Spleen (tissue), 11 donors: ENCODE measurements at regions not wholly inside any gene's neighbourhood (a gene's known extent, or its start where the extent isn't known, plus 50 kb on each side); places are given as distances from the start of the nearest gene placed in this dataset.
"Not testable (repeated sequence)": the region's sequence is repeated elsewhere in the genome, so short reads cannot be mapped to it uniquely, and the experiment has no call there.

ENCODE experiments used
- DNase-seq: peaks from one replicate; pipeline ENCODE4 v3.0.0-alpha.2; 2020
- H3K27ac ChIP-seq, 8 donors: fragments of 200-600 bp; sonication (generic) in 7 of 8; 1 replicate in 4 of 8; 2 replicates in 4 of 8; pipeline versions ENCODE4 v1.5.0 to v1.8.0; 2016 to 2021; ENCODE audit warnings: inconsistent platforms in 4 of 8, mild to moderate bottlenecking in 4 of 8, moderate library complexity in 1 of 8
- H3K27me3 ChIP-seq, 7 donors: fragments of 200-600 bp; sonication (generic) in 6 of 7; replicated peaks in 1 of 7; 1 replicate in 4 of 7; 2 replicates in 3 of 7; pipeline versions ENCODE4 v1.5.0 to v1.8.0; 2016 to 2021; ENCODE audit warnings: inconsistent platforms in 3 of 7, mild to moderate bottlenecking in 1 of 7
- H3K36me3 ChIP-seq, 6 donors: fragments of 200-600 bp; sonication (generic) in 5 of 6; 1 replicate in 4 of 6; 2 replicates in 2 of 6; pipeline versions ENCODE4 v1.5.0 to v1.8.0; 2016 to 2021; ENCODE audit warnings: inconsistent platforms in 2 of 6
- H3K4me1 ChIP-seq, 6 donors: fragments of 200-600 bp; sonication (generic) in 5 of 6; 1 replicate in 3 of 6; 2 replicates in 3 of 6; pipeline versions ENCODE4 v1.5.0 to v1.8.0; 2016 to 2021; ENCODE audit warnings: inconsistent platforms in 3 of 6
- H3K4me3 ChIP-seq, 8 donors: fragments of 200-600 bp; sonication (generic) in 7 of 8; 1 replicate in 4 of 8; 2 replicates in 4 of 8; pipeline versions ENCODE4 v1.5.0 to v1.8.0; 2016 to 2021; ENCODE audit warnings: inconsistent platforms in 4 of 8, mild to moderate bottlenecking in 4 of 8, moderate library complexity in 2 of 8
- H3K9me3 ChIP-seq, 8 donors: fragments of 200-600 bp; sonication (generic) in 7 of 8; 1 replicate in 4 of 8; 2 replicates in 4 of 8; pipeline versions ENCODE4 v1.5.0 to v1.8.0; 2016 to 2021; ENCODE audit warnings: inconsistent platforms in 4 of 8
- CTCF ChIP-seq, 11 experiments: fragments of 200-600 bp in 7 of 11; fragments of 450-650 bp in 4 of 11; sonication (generic) in 4 of 11; IDR thresholded peaks in 8 of 11; conservative IDR thresholded peaks in 3 of 11; 1 replicate in 7 of 11; 2 replicates in 4 of 11; pipeline versions ENCODE4 v1.4.0 to v1.8.0; 2016 to 2021; ENCODE audit warnings: antibody characterized with exemption in 11 of 11, inconsistent platforms in 4 of 11, mild to moderate bottlenecking in 1 of 11
- POLR2A ChIP-seq, 3 donors: fragments of 450-650 bp; IDR thresholded peaks; one replicate each; pipeline ENCODE4 v1.5.1; 2017; ENCODE audit warnings: antibody characterized with exemption in 3 of 3, mild to moderate bottlenecking in 1 of 3
- POLR2AphosphoS5 ChIP-seq, 3 donors: sonication (generic); formaldehyde crosslinking; IDR thresholded peaks; one replicate each; pipeline ENCODE4 v1.5.1; 2017; ENCODE audit warnings: antibody characterized with exemption in 3 of 3
- WGBS, 5 donors: extraction: QIAGEN DNeasy Blood & Tissue Kit in 3 of 5; methylation state at CpG; one replicate each; pipeline versions ENCODE4 v1.1.5 to v1.1.7; 2013 to 2018; 5-methylcytosine and 5-hydroxymethylcytosine counted together
- intact Hi-C: fragments of 100-400 bp; cut with DNase I; formaldehyde crosslinking; loops from one replicate; pipeline ENCODE4 v1.15.0; 2023; ENCODE audit warnings: low total_unique reads
- donor health status: healthy with polysubstance abuse.
- donor health status: DM: no; HTN: no; CAD: no; lungs with moderate emphysema.
- donor health status: DM: no; HTN: no; CAD: no.
- donor health status: Bipolar disorder and iron deficiency.
- donor health status: healthy.
- donor health status: DM: no; HTN: no; CAD: no.
- donor health status: DM: yes; HTN: yes; CAD: no.

DNA sequence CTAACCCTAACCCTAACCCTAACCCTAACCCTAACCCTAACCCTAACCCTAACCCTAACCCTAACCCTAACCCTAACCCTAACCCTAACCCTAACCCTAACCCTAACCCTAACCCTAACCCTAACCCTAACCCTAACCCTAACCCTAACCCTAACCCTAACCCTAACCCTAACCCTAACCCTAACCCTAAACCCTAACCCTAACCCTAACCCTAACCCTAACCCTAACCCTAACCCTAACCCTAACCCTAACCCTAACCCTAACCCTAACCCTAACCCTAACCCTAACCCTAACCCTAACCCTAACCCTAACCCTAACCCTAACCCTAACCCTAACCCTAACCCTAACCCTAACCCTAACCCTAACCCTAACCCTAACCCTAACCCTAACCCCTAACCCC lies 80.6 kb upstream of the PLEKHG4B start:
- H3K4me3 ChIP-seq, H3K9me3 ChIP-seq, intact Hi-C loops, H3K36me3 ChIP-seq, H3K4me1 ChIP-seq, H3K27ac ChIP-seq, DNase-seq: not testable (repeated sequence)
- H3K27me3 ChIP-seq: peaks cover 0 to 12% (median 0%) of the 10 kb centered on the region in 7 donors

- no peak for TF ChIP-seq CTCF (IDR thresholded peaks at IDR 0.05 in 8 of 11, conservative IDR thresholded peaks at IDR 0.05 in 3 of 11)
- TF ChIP-seq POLR2AphosphoS5 (IDR thresholded peaks at IDR 0.05): no peak
- TF ChIP-seq POLR2A (IDR thresholded peaks at IDR 0.05): no peak
- Histone ChIP-seq H3K36me3 (no peaks in the 10 kb centered on the region), H3K4me3 (no peak overlapping the region), H3K4me1 (no peaks in the 10 kb centered on the region), H3K27me3 (peaks cover 0 to 12% (median 0%) of the 10 kb centered on the region in 7 donors), H3K9me3 (no peaks in the 10 kb centered on the region), H3K27ac (no peak overlapping the region)
- no peak for DNase-seq
- intact Hi-C loops: no loop called here
- 78 to 90% (median 82%) methylated on average over 12 of the region's 12 CpGs for WGBS, 5 donors
Observed at GRCh38 chr5:11898-12297, 80.1 kb upstream of the PLEKHG4B start.

- WGBS, 5 donors: 66 to 74% (median 69%) methylated on average over 5 to 7 of the region's 7 CpGs
- intact Hi-C loops: no loop called here
- Histone ChIP-seq H3K36me3 (no peaks in the 10 kb centered on the region), H3K27me3 (peaks cover 0 to 12% (median 0%) of the 10 kb centered on the region in 7 donors), H3K9me3 (no peaks in the 10 kb centered on the region), H3K27ac (no peak overlapping the region), H3K4me1 (no peaks in the 10 kb centered on the region), H3K4me3 (no peak overlapping the region)
- TF ChIP-seq POLR2A (IDR thresholded peaks at IDR 0.05) (no peak), CTCF (IDR thresholded peaks at IDR 0.05 in 8 of 11, conservative IDR thresholded peaks at IDR 0.05 in 3 of 11) (no peak), POLR2AphosphoS5 (IDR thresholded peaks at IDR 0.05) (no peak)
- no peak for DNase-seq
Observed at GRCh38 chr5:13234-13633, 78.7 kb upstream of the PLEKHG4B start.

- H3K27ac ChIP-seq, intact Hi-C loops, H3K36me3 ChIP-seq, H3K4me3 ChIP-seq, H3K9me3 ChIP-seq, DNase-seq, H3K4me1 ChIP-seq: not testable (repeated sequence)
- 67 to 82% (median 76%) methylated on average over 2 of the region's 2 CpGs for WGBS, 5 donors
- peaks cover 0 to 14% (median 0%) of the 10 kb centered on the region in 7 donors for H3K27me3 ChIP-seq
Observed at GRCh38 chr5:14676-15075, 77.3 kb upstream of the PLEKHG4B start.

DNA sequence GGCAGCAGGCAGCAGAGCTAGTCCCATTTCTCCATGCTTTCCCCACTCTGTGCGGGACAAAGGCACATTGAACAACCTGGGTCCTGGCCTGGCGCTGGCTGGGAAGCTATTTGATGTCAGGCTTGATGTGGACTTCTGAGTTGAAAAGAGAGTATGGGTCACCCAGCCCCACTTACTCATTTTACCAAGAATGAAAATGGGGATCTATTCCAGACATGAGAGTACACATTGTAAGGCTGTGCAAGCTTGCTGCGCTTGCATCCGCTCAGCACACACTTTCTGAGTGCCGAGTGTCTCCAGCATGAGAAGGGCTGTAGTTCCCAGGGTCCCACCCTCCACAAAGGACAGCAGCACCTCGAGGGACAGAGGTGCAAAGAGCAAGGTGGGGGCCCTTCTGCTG lies 71.7 kb upstream of the PLEKHG4B start:
- H3K9me3 ChIP-seq, DNase-seq, H3K36me3 ChIP-seq, H3K27ac ChIP-seq, H3K4me1 ChIP-seq, intact Hi-C loops, H3K4me3 ChIP-seq: not testable (repeated sequence)
- 77 to 90% (median 80%) methylated on average over 6 of the region's 6 CpGs for WGBS, 5 donors
- peaks cover 0 to 44% (median 6%) of the 10 kb centered on the region in 7 donors for H3K27me3 ChIP-seq

DNA sequence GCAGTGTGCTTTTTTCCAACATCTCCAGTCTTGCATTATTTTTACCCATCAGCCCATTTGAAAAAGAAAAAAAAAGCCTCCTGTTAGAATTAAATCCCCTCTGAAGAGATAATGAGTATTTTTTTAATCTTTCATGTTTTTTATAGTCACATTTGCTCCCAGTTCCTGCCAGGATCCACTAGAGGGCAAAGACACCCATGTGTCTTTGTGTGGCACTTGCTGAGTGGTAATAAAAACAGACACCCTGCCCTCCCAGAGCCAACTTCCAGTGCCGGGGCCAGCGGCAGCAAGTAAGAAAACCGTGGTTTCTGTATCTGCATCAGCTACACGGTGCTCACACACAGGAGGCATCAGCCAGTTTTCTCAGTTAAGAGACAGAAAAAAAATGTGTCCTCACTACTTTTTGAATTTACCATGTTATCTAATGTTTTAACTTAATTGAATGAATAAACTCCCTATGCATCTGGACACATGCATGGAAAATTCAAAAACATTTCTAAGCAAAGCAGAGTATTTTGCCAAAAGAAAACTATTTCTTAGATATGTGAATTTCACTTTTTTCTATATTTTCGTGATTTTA lies 70.2 kb upstream of the PLEKHG4B start:
- WGBS, 5 donors: 32 to 54% (median 41%) methylated on average over 5 of the region's 5 CpGs
- Histone ChIP-seq H3K27ac (no peak overlapping the region), H3K36me3 (no peaks in the 10 kb centered on the region), H3K9me3 (no peaks in the 10 kb centered on the region), H3K4me3 (no peak overlapping the region), H3K27me3 (peaks cover 0 to 39% (median 6%) of the 10 kb centered on the region in 7 donors), H3K4me1 (no peaks in the 10 kb centered on the region)
- intact Hi-C loops: no loop called here
- TF ChIP-seq POLR2A (IDR thresholded peaks at IDR 0.05) (no peak), CTCF (IDR thresholded peaks at IDR 0.05 in 8 of 11, conservative IDR thresholded peaks at IDR 0.05 in 3 of 11) (no peak), POLR2AphosphoS5 (IDR thresholded peaks at IDR 0.05) (no peak)
- DNase-seq: no peak

GRCh38 chr5:23907-24306 lies 68.1 kb upstream of the PLEKHG4B start:
- 72 to 85% (median 81%) methylated on average over 5 to 6 of the region's 6 CpGs for WGBS, 5 donors
- H3K27ac ChIP-seq, intact Hi-C loops, H3K4me1 ChIP-seq, H3K4me3 ChIP-seq, DNase-seq, H3K36me3 ChIP-seq: not testable (repeated sequence)
- peaks cover 0 to 39% (median 6%) of the 10 kb centered on the region in 7 donors for H3K27me3 ChIP-seq
- peaks cover 0 to 14% (median 8%) of the 10 kb centered on the region in 8 donors for H3K9me3 ChIP-seq

DNA sequence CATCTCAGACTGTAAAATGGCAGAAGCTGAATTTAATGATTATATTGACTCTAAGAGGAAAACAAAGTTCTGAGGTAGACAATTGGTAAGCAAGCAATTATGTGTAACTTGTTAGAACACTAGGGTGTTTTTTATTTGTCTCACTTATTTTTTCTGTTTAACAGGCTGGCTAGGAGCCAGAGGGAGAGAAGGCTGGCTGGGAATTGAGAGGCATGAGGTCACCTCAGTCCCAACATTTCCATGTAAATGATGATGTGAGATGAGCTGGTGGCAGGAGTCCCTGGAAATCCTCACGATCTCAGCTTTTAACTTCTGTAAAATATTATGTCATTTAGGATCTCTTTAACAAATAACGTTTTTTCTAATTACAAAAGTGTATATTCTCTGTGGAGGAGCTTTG lies 66.9 kb upstream of the PLEKHG4B start:
- H3K36me3 ChIP-seq, H3K27ac ChIP-seq, H3K4me3 ChIP-seq, H3K4me1 ChIP-seq, intact Hi-C loops, DNase-seq: not testable (repeated sequence)
- H3K27me3 ChIP-seq: peaks cover 0 to 36% (median 6%) of the 10 kb centered on the region in 7 donors
- WGBS, 5 donors: 24 to 48% (median 41%) methylated on average over 2 of the region's 2 CpGs
- peaks cover 0 to 14% (median 8%) of the 10 kb centered on the region in 8 donors for H3K9me3 ChIP-seq
